IMR-90 (cell line): ENCODE measurements at regions not wholly inside any gene's neighbourhood (a gene's known extent, or its start where the extent isn't known, plus 50 kb on each side); places are given as distances from the start of the nearest gene placed in this dataset.

Source experiments
- ATAC-seq: fragments of 200-7000 bp; cut with Tn5 transposase; 2 replicates; pipeline ENCODE4 v1.9.1; 2020; ENCODE audit warnings: low read depth, mild to moderate bottlenecking, moderate library complexity
- BruUV-seq: library from RNA; stranded (reverse); fragments of 400-500 nt; replicated peaks from 2 replicates; lab custom pipeline; 2021; lab: Mats Ljungman, UMichigan
- CTCF ChIA-PET: fragments of 300-600 bp; formaldehyde crosslinking; extraction: SDS; loops from one replicate; lab custom pipeline; 2021; ENCODE audit warnings: antibody characterized with exemption; lab: Yijun Ruan, JAX
- POLR2A ChIA-PET: fragments of 300-600 bp; sonication (Branson Sonifier 250); formaldehyde crosslinking; loops from one replicate; lab custom pipeline; 2022; ENCODE audit warnings: antibody characterized with exemption; ENCODE audit not compliant: unreplicated experiment; lab: Charles Lee
- DNase-seq: peaks from one replicate; pipeline ENCODE4 v3.0.0; 2013
- H2AFZ ChIP-seq: replicated peaks from 2 replicates; pipeline ENCODE3; 2013; ENCODE audit warnings: low read length, mild to moderate bottlenecking; ENCODE audit not compliant: poor library complexity
- H2AK5ac ChIP-seq: 2 replicates; pipeline ENCODE4 v1.6.1; 2013; ENCODE audit warnings: low read depth, low read length, inconsistent platforms
- H2AK9ac ChIP-seq: replicated peaks from 2 replicates; pipeline ENCODE3; 2013; ENCODE audit warnings: mild to moderate bottlenecking, low read depth, low read length, moderate library complexity; ENCODE audit not compliant: poor library complexity
- H2BK120ac ChIP-seq: 2 replicates; pipeline ENCODE4 v1.6.1; 2013; ENCODE audit warnings: low read depth, low read length, inconsistent platforms
- H2BK15ac ChIP-seq: 3 replicates; pipeline ENCODE4 v1.6.1; 2013; ENCODE audit warnings: low read depth, low read length, inconsistent platforms
- H2BK20ac ChIP-seq: 2 replicates; pipeline ENCODE4 v1.6.1; 2013; ENCODE audit warnings: low read depth, mild to moderate bottlenecking, inconsistent platforms, low read length, moderate library complexity
- H2BK5ac ChIP-seq: 2 replicates; pipeline ENCODE4 v1.6.1; 2013; ENCODE audit warnings: mild to moderate bottlenecking, low read depth, low read length, inconsistent platforms; ENCODE audit not compliant: poor library complexity, severe bottlenecking
- H3K14ac ChIP-seq: replicated peaks from 2 replicates; pipeline ENCODE4 v1.6.1; 2013; ENCODE audit warnings: low read depth, low read length, inconsistent platforms
- H3K18ac ChIP-seq: 2 replicates; pipeline ENCODE4 v1.6.1; 2013; ENCODE audit warnings: low read depth, low read length, control low read depth
- H3K23ac ChIP-seq: 2 replicates; pipeline ENCODE4 v1.6.1; 2013; ENCODE audit warnings: low read depth, low read length, inconsistent platforms
- H3K27ac ChIP-seq: 2 replicates; pipeline ENCODE4 v1.5.1; 2013; ENCODE audit warnings: mild to moderate bottlenecking, control low read depth, low read length; ENCODE audit not compliant: insufficient read depth
- H3K27me3 ChIP-seq: 2 replicates; pipeline ENCODE4 v1.6.1; 2013; ENCODE audit warnings: low read length; ENCODE audit not compliant: control insufficient read depth, insufficient read depth
- H3K36me3 ChIP-seq: 2 replicates; pipeline ENCODE4 v1.6.1; 2013; ENCODE audit warnings: low read length, mixed read lengths; ENCODE audit not compliant: control insufficient read depth, insufficient read depth
- H3K4ac ChIP-seq: 2 replicates; pipeline ENCODE4 v1.6.1; 2013; ENCODE audit warnings: low read depth, low read length, inconsistent platforms
- H3K4me1 ChIP-seq: 2 replicates; pipeline ENCODE4 v1.6.1; 2013; ENCODE audit warnings: low read length, mixed read lengths; ENCODE audit not compliant: control insufficient read depth, insufficient read depth
- H3K4me2 ChIP-seq: 2 replicates; pipeline ENCODE4 v1.6.1; 2013; ENCODE audit warnings: low read depth, mild to moderate bottlenecking, control low read depth, low read length, moderate library complexity
- H3K4me3 ChIP-seq: 2 replicates; pipeline ENCODE4 v1.5.1; 2013; ENCODE audit warnings: low read depth, mild to moderate bottlenecking, control low read depth, low read length, moderate library complexity; ENCODE audit not compliant: insufficient read depth
- H3K56ac ChIP-seq: 2 replicates; pipeline ENCODE4 v1.6.1; 2013; ENCODE audit warnings: low read length, inconsistent platforms; ENCODE audit not compliant: insufficient read depth; ENCODE audit errors: extremely low read depth
- H3K79me1 ChIP-seq, 2 experiments: 2 replicates each; pipeline ENCODE4 v1.6.1; 2013; ENCODE audit warnings: low read length in 2 of 2, inconsistent platforms in 1 of 2, low read depth in 1 of 2
- H3K9ac ChIP-seq: 2 replicates; pipeline ENCODE4 v1.6.1; 2013; ENCODE audit warnings: low read depth, low read length, control low read depth
- H3K9me1 ChIP-seq: 2 replicates; pipeline ENCODE4 v1.6.1; 2013; ENCODE audit warnings: low read length, inconsistent platforms; ENCODE audit not compliant: insufficient read depth
- H3K9me3 ChIP-seq: 2 replicates; pipeline ENCODE4 v1.6.1; 2013; ENCODE audit warnings: low read length; ENCODE audit not compliant: control insufficient read depth, insufficient read depth
- H4K20me1 ChIP-seq: 2 replicates; pipeline ENCODE4 v1.6.1; 2013; ENCODE audit warnings: low read length, inconsistent platforms; ENCODE audit not compliant: insufficient read depth
- H4K5ac ChIP-seq: 2 replicates; pipeline ENCODE4 v1.6.1; 2013; ENCODE audit warnings: mild to moderate bottlenecking, low read depth, low read length, control low read depth
- H4K8ac ChIP-seq, 2 experiments: 2 replicates each; pipeline ENCODE4 v1.6.1; 2013; ENCODE audit warnings: low read depth in 2 of 2, low read length in 2 of 2, control low read depth in 1 of 2, inconsistent platforms in 1 of 2
- H4K91ac ChIP-seq: 2 replicates; pipeline ENCODE4 v1.6.1; 2013; ENCODE audit warnings: low read depth, low read length, inconsistent platforms; ENCODE audit not compliant: insufficient read depth
- BHLHE40 ChIP-seq: fragments of 150-350 bp; IDR thresholded peaks from 2 replicates; pipeline ENCODE4 v1.6.1; 2016; ENCODE audit warnings: mild to moderate bottlenecking, low read depth, low read length
- CEBPB ChIP-seq: IDR thresholded peaks from 2 replicates; pipeline ENCODE4 v1.6.1; 2012; ENCODE audit warnings: low read depth, low read length, improper control_type of control experiment
- CHD1 ChIP-seq: IDR thresholded peaks from 2 replicates; pipeline ENCODE4 v1.6.1; 2012; ENCODE audit warnings: low read depth, low read length, improper control_type of control experiment
- CTCF ChIP-seq: conservative IDR thresholded peaks from 2 replicates; pipeline ENCODE4 v1.5.1; 2012; ENCODE audit warnings: mild to moderate bottlenecking, low read depth, low read length, improper control_type of control experiment
- ELK1 ChIP-seq: fragments of 150-350 bp; IDR thresholded peaks from 2 replicates; pipeline ENCODE4 v1.6.1; 2016; ENCODE audit warnings: low read depth, mild to moderate bottlenecking, low read length, moderate library complexity, borderline replicate concordance
- FOS ChIP-seq: fragments of 150-350 bp; IDR thresholded peaks from 2 replicates; pipeline ENCODE4 v1.6.1; 2016; ENCODE audit warnings: low read depth, low read length
- MAFK ChIP-seq: IDR thresholded peaks from 2 replicates; pipeline ENCODE4 v1.6.1; 2012; ENCODE audit warnings: low read depth, low read length, improper control_type of control experiment
- MAZ ChIP-seq: IDR thresholded peaks from 2 replicates; pipeline ENCODE4 v1.6.1; 2012; ENCODE audit warnings: low read depth, mild to moderate bottlenecking, low read length, improper control_type of control experiment, moderate library complexity, borderline replicate concordance
- MXI1 ChIP-seq: IDR thresholded peaks from 2 replicates; pipeline ENCODE4 v1.6.1; 2012; ENCODE audit warnings: low read depth, mild to moderate bottlenecking, low read length, moderate library complexity, borderline replicate concordance
- NFE2L2 ChIP-seq: fragments of 150-350 bp; IDR thresholded peaks from 2 replicates; pipeline ENCODE4 v1.6.1; 2016; ENCODE audit warnings: low read depth, mild to moderate bottlenecking, low read length
- POLR2A ChIP-seq: IDR thresholded peaks from 2 replicates; pipeline ENCODE4 v1.6.1; 2012; ENCODE audit warnings: mild to moderate bottlenecking, low read depth, low read length
- RAD21 ChIP-seq: IDR thresholded peaks from 2 replicates; pipeline ENCODE4 v1.6.1; 2012; ENCODE audit warnings: low read length, improper control_type of control experiment
- RCOR1 ChIP-seq: IDR thresholded peaks from 2 replicates; pipeline ENCODE4 v1.6.1; 2012; ENCODE audit warnings: mild to moderate bottlenecking, low read length, improper control_type of control experiment; ENCODE audit not compliant: insufficient replicate concordance
- RFX5 ChIP-seq: IDR thresholded peaks from 2 replicates; pipeline ENCODE4 v1.8.0; 2012; ENCODE audit warnings: low read depth, mild to moderate bottlenecking, low read length, moderate library complexity
- SMC3 ChIP-seq: fragments of 150-350 bp; IDR thresholded peaks from 2 replicates; pipeline ENCODE4 v1.6.1; 2016; ENCODE audit warnings: low read depth, mild to moderate bottlenecking, antibody characterized with exemption, low read length, moderate library complexity
- USF2 ChIP-seq: fragments of 150-350 bp; IDR thresholded peaks from 2 replicates; pipeline ENCODE4 v1.6.1; 2017; ENCODE audit warnings: mild to moderate bottlenecking, antibody characterized with exemption, low read length, low read depth
- WGBS, 2 experiments: methylation state at CpG; one replicate each; pipeline versions ENCODE4 v1.1.5 to v1.1.7; 2013; ENCODE audit warnings: missing lambda C conversion rate in 2 of 2; ENCODE audit not compliant: insufficient read length in 1 of 2; ENCODE audit errors: extremely low coverage in 2 of 2; 5-methylcytosine and 5-hydroxymethylcytosine counted together
- dilution Hi-C: fragments of 300-500 bp; cut with HindIII; formaldehyde crosslinking; loops from one replicate; pipeline ENCODE4 v1.14.3; 2018; ENCODE audit warnings: low sequenced_read_pairs; ENCODE audit not compliant: unreplicated experiment
- in situ Hi-C: fragments of 300-500 bp; cut with MboI; formaldehyde crosslinking; loops from 3 replicates; pipeline ENCODE4 v1.14.3; 2019; ENCODE audit warnings: low sequenced_read_pairs, inconsistent platforms, mixed read lengths
- intact Hi-C: fragments of 100-400 bp; cut with micrococcal nuclease; formaldehyde crosslinking; loops from 2 replicates; pipeline ENCODE4 v1.10.0; 2022

- Histone ChIP-seq H2AK9ac (no peak overlapping the region), H3K9me1 (no peaks in the 10 kb centered on the region), H4K20me1 (no peaks in the 10 kb centered on the region), H4K5ac (no peak overlapping the region), H4K91ac (no peak overlapping the region), H3K9ac (no peak overlapping the region), H3K4me1 (no peaks in the 10 kb centered on the region), H3K14ac (no peak overlapping the region), H3K4me2 (no peak overlapping the region), H2AK5ac (no peak overlapping the region), H3K4ac (no peak overlapping the region), H2BK15ac (no peak overlapping the region), H3K9me3 (no peaks in the 10 kb centered on the region; the same call in 1 of the 2 replicates), H2BK5ac (no peak overlapping the region), H3K56ac (no peak overlapping the region), H3K27me3 (no peaks in the 10 kb centered on the region), H3K18ac (no peak overlapping the region), H3K27ac (no peak overlapping the region), H3K79me1 (no peaks in the 10 kb centered on the region), H2BK120ac (no peak overlapping the region), H3K36me3 (no peaks in the 10 kb centered on the region), H3K23ac (no peak overlapping the region), H2BK20ac (no peak overlapping the region), H4K8ac (no peak overlapping the region), H2AFZ (no peak overlapping the region), H3K4me3 (no peak overlapping the region)
- DNase-seq (no peak), ATAC-seq (no peak)
- ChIA-PET CTCF (no interaction called here), POLR2A (no interaction called here)
- no CpG with 5 or more reads among the region's 2 CpGs for WGBS, 2 experiments
- in situ Hi-C loops (no loop called here), dilution Hi-C loops (no loop called here), intact Hi-C loops (no loop called here)
- no TSS peak for BruUV-seq
- TF ChIP-seq POLR2A (no peak), NFE2L2 (no peak), RFX5 (no peak), MAZ (no peak), MAFK (no peak), BHLHE40 (no peak), CTCF (no peak), RAD21 (no peak), SMC3 (no peak), CHD1 (no peak), MXI1 (no peak), ELK1 (no peak), CEBPB (no peak), RCOR1 (no peak), USF2 (no peak), FOS (no peak)
Measured at GRCh38 chr9:82467436-82467835, 478.9 kb downstream of the SPATA31D1 start.
